GM23338 (cell line): ENCODE measurements at regions not wholly inside any gene's neighbourhood (a gene's known extent, or its start where the extent isn't known, plus 50 kb on each side); places are given as distances from the start of the nearest gene placed in this dataset.

Source experiments
- ATAC-seq: fragments of 200-7000 bp; cut with Tn5 transposase; 3 replicates; pipeline ENCODE4 v1.9.1; 2020
- DNase-seq: peaks from one replicate; pipeline ENCODE4 v3.0.0-alpha.2; 2015; ENCODE audit warnings: low spot score
- H2AFZ ChIP-seq: fragments of 200-600 bp; sonication (generic); 2 replicates; pipeline ENCODE4 v1.8.0; 2016; ENCODE audit warnings: antibody characterized with exemption, mild to moderate bottlenecking, moderate library complexity
- H3F3A ChIP-seq: fragments of 200-600 bp; sonication (generic); replicated peaks from 2 replicates; pipeline ENCODE4 v1.8.0; 2017; ENCODE audit warnings: antibody characterized with exemption, mixed run types, low read depth
- H3K27ac ChIP-seq: fragments of 200-600 bp; sonication (generic); 2 replicates; pipeline ENCODE4 v1.6.1; 2016; ENCODE audit warnings: low read depth
- H3K27me3 ChIP-seq: fragments of 200-600 bp; sonication (generic); 2 replicates; pipeline ENCODE4 v1.8.0; 2016; ENCODE audit warnings: mild to moderate bottlenecking, mixed run types, moderate library complexity; ENCODE audit not compliant: insufficient read depth
- H3K36me3 ChIP-seq: fragments of 200-600 bp; sonication (generic); 2 replicates; pipeline ENCODE4 v1.8.0; 2016; ENCODE audit warnings: mild to moderate bottlenecking; ENCODE audit not compliant: insufficient read depth
- H3K4me1 ChIP-seq: fragments of 200-600 bp; sonication (generic); 2 replicates; pipeline ENCODE4 v1.8.0; 2016; ENCODE audit warnings: mild to moderate bottlenecking, moderate library complexity; ENCODE audit not compliant: insufficient read depth
- H3K4me2 ChIP-seq: fragments of 200-600 bp; sonication (generic); 2 replicates; pipeline ENCODE4 v1.7.1; 2017; ENCODE audit warnings: mixed run types
- H3K4me3 ChIP-seq: fragments of 200-600 bp; sonication (generic); 2 replicates; pipeline ENCODE4 v1.6.1; 2016; ENCODE audit warnings: mixed run types
- H3K79me2 ChIP-seq: fragments of 200-600 bp; sonication (generic); replicated peaks from 2 replicates; pipeline ENCODE4 v1.8.0; 2017; ENCODE audit warnings: mild to moderate bottlenecking; ENCODE audit not compliant: insufficient read depth
- H3K9me2 ChIP-seq: fragments of 200-600 bp; sonication (generic); 2 replicates; pipeline ENCODE4 v1.8.0; 2017; ENCODE audit not compliant: insufficient read depth
- H4K20me1 ChIP-seq: fragments of 200-600 bp; sonication (generic); replicated peaks from 2 replicates; pipeline ENCODE4 v1.8.0; 2017; ENCODE audit warnings: mild to moderate bottlenecking; ENCODE audit not compliant: insufficient read depth
- H3K27ac Mint-ChIP-seq: 2 replicates; pipeline ENCODE4 v1.8.0; 2020; ENCODE audit warnings: inconsistent platforms, mild to moderate bottlenecking, moderate library complexity, mixed read lengths
- H3K27me3 Mint-ChIP-seq: 3 replicates; pipeline ENCODE4 v1.8.0; 2022; ENCODE audit warnings: low read depth, mild to moderate bottlenecking, moderate library complexity, mixed read lengths, inconsistent platforms; ENCODE audit not compliant: insufficient read depth, poor library complexity
- H3K36me3 Mint-ChIP-seq: 3 replicates; pipeline ENCODE4 v1.8.0; 2021; ENCODE audit warnings: low read depth, mild to moderate bottlenecking, inconsistent platforms, moderate library complexity, mixed read lengths
- H3K4me1 Mint-ChIP-seq: 3 replicates; pipeline ENCODE4 v1.8.0; 2020; ENCODE audit warnings: mild to moderate bottlenecking, inconsistent platforms, mixed read lengths
- H3K4me3 Mint-ChIP-seq: 3 replicates; pipeline ENCODE4 v1.8.0; 2021; ENCODE audit warnings: moderate library complexity, mild to moderate bottlenecking, inconsistent platforms, mixed read lengths
- H3K9me3 Mint-ChIP-seq: 3 replicates; pipeline ENCODE4 v1.8.0; 2020; ENCODE audit warnings: moderate library complexity, mild to moderate bottlenecking, inconsistent platforms, mixed read lengths
- CREB1 ChIP-seq: fragments of 250-450 bp; sonication (Bioruptor Pico); IDR thresholded peaks from 2 replicates; pipeline ENCODE4 v1.5.0; 2020; ENCODE audit warnings: low read depth, mild to moderate bottlenecking, moderate library complexity
- CTCF ChIP-seq, 2 experiments: fragments of 200-600 bp in 1 of 2; sonication (generic) in 1 of 2; conservative IDR thresholded peaks; 2 replicates each; pipeline versions ENCODE4 v1.5.1 to v1.6.1; 2016 to 2017; ENCODE audit warnings: antibody characterized with exemption in 2 of 2, low read depth in 2 of 2, mild to moderate bottlenecking in 2 of 2, moderate library complexity in 1 of 2
- EZH2phosphoT487 ChIP-seq: fragments of 200-600 bp; sonication (generic); IDR thresholded peaks from one replicate; pipeline ENCODE4 v1.8.1; 2018; ENCODE audit warnings: antibody characterized with exemption; ENCODE audit not compliant: unreplicated experiment
- JUNB ChIP-seq: IDR thresholded peaks from one replicate; pipeline ENCODE4 v1.6.1; 2016; ENCODE audit warnings: antibody characterized with exemption; ENCODE audit not compliant: unreplicated experiment
- NANOG ChIP-seq: IDR thresholded peaks from 2 replicates; pipeline ENCODE4 v1.6.1; 2016; ENCODE audit warnings: antibody characterized with exemption, borderline replicate concordance
- POLR2AphosphoS5 ChIP-seq: IDR thresholded peaks from 2 replicates; pipeline ENCODE4 v1.6.1; 2016; ENCODE audit warnings: antibody characterized with exemption, low read depth
- STAT1 ChIP-seq: IDR thresholded peaks from one replicate; pipeline ENCODE4 v1.6.1; 2016; ENCODE audit warnings: antibody characterized with exemption; ENCODE audit not compliant: unreplicated experiment
- ZNF331 ChIP-seq: fragments of 250-450 bp; sonication (Bioruptor Pico); IDR thresholded peaks from 2 replicates; pipeline ENCODE4 v1.5.0; 2020; ENCODE audit warnings: low read depth, mild to moderate bottlenecking, moderate library complexity
- TF ChIP-seq, protein P1 (sequence below): IDR thresholded peaks from 2 replicates; pipeline ENCODE4 v1.6.1; 2016; ENCODE audit warnings: antibody characterized with exemption
- TF ChIP-seq, protein P2 (sequence below): fragments of 250-450 bp; sonication (Bioruptor Pico); IDR thresholded peaks from 2 replicates; pipeline ENCODE4 v1.5.0; 2020; ENCODE audit warnings: mild to moderate bottlenecking, moderate library complexity

DNA sequence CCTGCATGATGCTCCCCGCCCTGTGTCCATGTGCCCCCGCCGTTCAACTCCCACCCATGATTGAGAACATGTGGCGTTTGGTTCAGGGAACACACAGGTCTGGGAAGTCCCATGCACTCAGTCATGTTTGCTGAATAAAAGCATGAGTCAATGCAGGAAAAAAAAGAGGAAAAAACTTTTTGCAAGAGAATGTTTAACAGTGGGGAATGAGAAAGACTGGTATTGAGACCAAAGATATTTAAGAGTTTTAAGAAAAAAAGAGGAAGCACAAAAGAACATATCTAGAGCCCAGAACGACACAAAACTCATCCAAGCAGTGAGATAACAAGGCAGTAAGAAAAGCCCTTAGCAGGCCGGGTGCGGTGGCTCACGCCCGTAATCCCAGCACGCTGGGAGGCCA lies 279.2 kb upstream of the THSD7B start:
- Mint-ChIP-seq H3K27ac (no peak overlapping the region), H3K36me3 (no peaks in the 10 kb centered on the region), H3K4me3 (no peak overlapping the region; the same call in 2 of the 3 replicates), H3K27me3 (no peaks in the 10 kb centered on the region), H3K4me1 (peaks cover 3% of the 10 kb centered on the region; the same call in 1 of the 3 replicates), H3K9me3 (no peaks in the 10 kb centered on the region)
- Histone ChIP-seq H3K4me1 (no peaks in the 10 kb centered on the region), H3K36me3 (no peaks in the 10 kb centered on the region), H4K20me1 (no peaks in the 10 kb centered on the region), H2AFZ (0 out of 2 replicates have a peak overlapping the region, but pooled peaks have one; percentile 52), H3K27ac (no peak overlapping the region), H3K4me3 (no peak overlapping the region), H3K4me2 (no peak overlapping the region), H3K27me3 (no peaks in the 10 kb centered on the region), H3K79me2 (no peaks in the 10 kb centered on the region), H3K9me2 (no peaks in the 10 kb centered on the region), H3F3A (no peaks in the 10 kb centered on the region)
- ATAC-seq: no peak
- no peak for DNase-seq
- TF ChIP-seq, protein P1, sequence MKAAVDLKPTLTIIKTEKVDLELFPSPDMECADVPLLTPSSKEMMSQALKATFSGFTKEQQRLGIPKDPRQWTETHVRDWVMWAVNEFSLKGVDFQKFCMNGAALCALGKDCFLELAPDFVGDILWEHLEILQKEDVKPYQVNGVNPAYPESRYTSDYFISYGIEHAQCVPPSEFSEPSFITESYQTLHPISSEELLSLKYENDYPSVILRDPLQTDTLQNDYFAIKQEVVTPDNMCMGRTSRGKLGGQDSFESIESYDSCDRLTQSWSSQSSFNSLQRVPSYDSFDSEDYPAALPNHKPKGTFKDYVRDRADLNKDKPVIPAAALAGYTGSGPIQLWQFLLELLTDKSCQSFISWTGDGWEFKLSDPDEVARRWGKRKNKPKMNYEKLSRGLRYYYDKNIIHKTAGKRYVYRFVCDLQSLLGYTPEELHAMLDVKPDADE: no peak
- TF ChIP-seq JUNB (no peak), CTCF (conservative IDR thresholded peaks at IDR 0.05; ENCODE audit: low read depth in 2 of 2) (no peak), POLR2AphosphoS5 (no peak), EZH2phosphoT487 (no peak), STAT1 (no peak), NANOG (no peak), CREB1 (CRISPR knock-in tag) (no peak), ZNF331 (no peak)
- TF ChIP-seq, protein P2, sequence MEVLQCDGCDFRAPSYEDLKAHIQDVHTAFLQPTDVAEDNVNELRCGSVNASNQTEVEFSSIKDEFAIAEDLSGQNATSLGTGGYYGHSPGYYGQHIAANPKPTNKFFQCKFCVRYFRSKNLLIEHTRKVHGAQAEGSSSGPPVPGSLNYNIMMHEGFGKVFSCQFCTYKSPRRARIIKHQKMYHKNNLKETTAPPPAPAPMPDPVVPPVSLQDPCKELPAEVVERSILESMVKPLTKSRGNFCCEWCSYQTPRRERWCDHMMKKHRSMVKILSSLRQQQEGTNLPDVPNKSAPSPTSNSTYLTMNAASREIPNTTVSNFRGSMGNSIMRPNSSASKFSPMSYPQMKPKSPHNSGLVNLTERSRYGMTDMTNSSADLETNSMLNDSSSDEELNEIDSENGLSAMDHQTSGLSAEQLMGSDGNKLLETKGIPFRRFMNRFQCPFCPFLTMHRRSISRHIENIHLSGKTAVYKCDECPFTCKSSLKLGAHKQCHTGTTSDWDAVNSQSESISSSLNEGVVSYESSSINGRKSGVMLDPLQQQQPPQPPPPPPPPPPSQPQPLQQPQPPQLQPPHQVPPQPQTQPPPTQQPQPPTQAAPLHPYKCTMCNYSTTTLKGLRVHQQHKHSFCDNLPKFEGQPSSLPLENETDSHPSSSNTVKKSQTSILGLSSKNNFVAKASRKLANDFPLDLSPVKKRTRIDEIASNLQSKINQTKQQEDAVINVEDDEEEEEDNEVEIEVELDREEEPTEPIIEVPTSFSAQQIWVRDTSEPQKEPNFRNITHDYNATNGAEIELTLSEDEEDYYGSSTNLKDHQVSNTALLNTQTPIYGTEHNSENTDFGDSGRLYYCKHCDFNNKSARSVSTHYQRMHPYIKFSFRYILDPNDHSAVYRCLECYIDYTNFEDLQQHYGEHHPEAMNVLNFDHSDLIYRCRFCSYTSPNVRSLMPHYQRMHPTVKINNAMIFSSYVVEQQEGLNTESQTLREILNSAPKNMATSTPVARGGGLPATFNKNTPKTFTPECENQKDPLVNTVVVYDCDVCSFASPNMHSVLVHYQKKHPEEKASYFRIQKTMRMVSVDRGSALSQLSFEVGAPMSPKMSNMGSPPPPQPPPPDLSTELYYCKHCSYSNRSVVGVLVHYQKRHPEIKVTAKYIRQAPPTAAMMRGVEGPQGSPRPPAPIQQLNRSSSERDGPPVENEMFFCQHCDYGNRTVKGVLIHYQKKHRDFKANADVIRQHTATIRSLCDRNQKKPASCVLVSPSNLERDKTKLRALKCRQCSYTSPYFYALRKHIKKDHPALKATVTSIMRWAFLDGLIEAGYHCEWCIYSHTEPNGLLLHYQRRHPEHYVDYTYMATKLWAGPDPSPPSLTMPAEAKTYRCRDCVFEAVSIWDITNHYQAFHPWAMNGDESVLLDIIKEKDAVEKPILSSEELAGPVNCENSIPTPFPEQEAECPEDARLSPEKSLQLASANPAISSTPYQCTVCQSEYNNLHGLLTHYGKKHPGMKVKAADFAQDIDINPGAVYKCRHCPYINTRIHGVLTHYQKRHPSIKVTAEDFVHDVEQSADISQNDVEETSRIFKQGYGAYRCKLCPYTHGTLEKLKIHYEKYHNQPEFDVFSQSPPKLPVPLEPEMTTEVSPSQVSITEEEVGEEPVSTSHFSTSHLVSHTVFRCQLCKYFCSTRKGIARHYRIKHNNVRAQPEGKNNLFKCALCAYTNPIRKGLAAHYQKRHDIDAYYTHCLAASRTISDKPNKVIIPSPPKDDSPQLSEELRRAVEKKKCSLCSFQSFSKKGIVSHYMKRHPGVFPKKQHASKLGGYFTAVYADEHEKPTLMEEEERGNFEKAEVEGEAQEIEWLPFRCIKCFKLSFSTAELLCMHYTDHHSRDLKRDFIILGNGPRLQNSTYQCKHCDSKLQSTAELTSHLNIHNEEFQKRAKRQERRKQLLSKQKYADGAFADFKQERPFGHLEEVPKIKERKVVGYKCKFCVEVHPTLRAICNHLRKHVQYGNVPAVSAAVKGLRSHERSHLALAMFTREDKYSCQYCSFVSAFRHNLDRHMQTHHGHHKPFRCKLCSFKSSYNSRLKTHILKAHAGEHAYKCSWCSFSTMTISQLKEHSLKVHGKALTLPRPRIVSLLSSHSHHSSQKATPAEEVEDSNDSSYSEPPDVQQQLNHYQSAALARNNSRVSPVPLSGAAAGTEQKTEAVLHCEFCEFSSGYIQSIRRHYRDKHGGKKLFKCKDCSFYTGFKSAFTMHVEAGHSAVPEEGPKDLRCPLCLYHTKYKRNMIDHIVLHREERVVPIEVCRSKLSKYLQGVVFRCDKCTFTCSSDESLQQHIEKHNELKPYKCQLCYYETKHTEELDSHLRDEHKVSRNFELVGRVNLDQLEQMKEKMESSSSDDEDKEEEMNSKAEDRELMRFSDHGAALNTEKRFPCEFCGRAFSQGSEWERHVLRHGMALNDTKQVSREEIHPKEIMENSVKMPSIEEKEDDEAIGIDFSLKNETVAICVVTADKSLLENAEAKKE (CRISPR knock-in tag): no peak
